HFFc6 (cell line): ENCODE measurements at regions not wholly inside any gene's neighbourhood (a gene's known extent, or its start where the extent isn't known, plus 50 kb on each side); places are given as distances from the start of the nearest gene placed in this dataset.

Source experiments
- DNase-seq: peaks from one replicate; pipeline ENCODE4 v3.0.0-alpha.2; 2018
- H3K27ac Mint-ChIP-seq: 2 replicates; pipeline ENCODE4 v1.8.0; 2020; ENCODE audit warnings: mild to moderate bottlenecking, mixed read lengths
- H3K27me3 Mint-ChIP-seq: 2 replicates; pipeline ENCODE4 v1.8.0; 2021; ENCODE audit warnings: mild to moderate bottlenecking, moderate library complexity, mixed read lengths; ENCODE audit not compliant: insufficient read depth
- H3K36me3 Mint-ChIP-seq: 2 replicates; pipeline ENCODE4 v1.8.0; 2021; ENCODE audit warnings: low read depth, mixed read lengths
- H3K4me1 Mint-ChIP-seq: 2 replicates; pipeline ENCODE4 v1.8.0; 2020; ENCODE audit warnings: low read depth, mixed read lengths
- H3K4me3 Mint-ChIP-seq: 2 replicates; pipeline ENCODE4 v1.8.0; 2020; ENCODE audit warnings: mild to moderate bottlenecking, moderate library complexity, mixed read lengths
- H3K9me3 Mint-ChIP-seq: 2 replicates; pipeline ENCODE4 v1.8.0; 2020; ENCODE audit warnings: mild to moderate bottlenecking, mixed read lengths
- TF ChIP-seq, protein P1 (sequence below): fragments of 200-600 bp; sonication (generic); IDR thresholded peaks from 2 replicates; pipeline ENCODE4 v1.5.0; 2021; ENCODE audit warnings: antibody characterized with exemption, mild to moderate bottlenecking

DNA sequence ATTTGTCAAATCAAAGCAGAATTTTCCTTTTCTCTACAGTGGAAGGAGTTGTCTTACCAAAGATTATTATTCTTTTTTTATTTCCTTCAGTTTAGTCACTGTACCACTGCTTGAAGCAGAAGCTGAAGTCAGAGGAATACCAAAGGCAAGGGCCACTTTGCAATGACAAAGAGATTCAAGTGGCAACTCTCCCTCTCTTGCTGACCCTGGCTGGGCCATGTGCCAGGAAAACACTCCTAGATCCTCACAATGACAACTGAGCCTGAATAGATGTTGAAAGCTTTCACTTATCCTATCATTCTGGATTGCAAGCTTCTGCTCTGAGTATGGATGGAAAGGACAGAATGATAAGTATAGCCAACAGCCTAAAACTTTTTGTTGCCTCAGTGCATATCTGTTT, 618.3 kb downstream of the NR2F1-AS1 start:
- Mint-ChIP-seq H3K4me3 (no peak overlapping the region), H3K9me3 (no peaks in the 10 kb centered on the region), H3K4me1 (no peaks in the 10 kb centered on the region), H3K27me3 (peaks cover 5% of the 10 kb centered on the region; the same call in 1 of the 2 replicates), H3K36me3 (no peaks in the 10 kb centered on the region), H3K27ac (no peak overlapping the region)
- no peak for DNase-seq
- TF ChIP-seq, protein P1, sequence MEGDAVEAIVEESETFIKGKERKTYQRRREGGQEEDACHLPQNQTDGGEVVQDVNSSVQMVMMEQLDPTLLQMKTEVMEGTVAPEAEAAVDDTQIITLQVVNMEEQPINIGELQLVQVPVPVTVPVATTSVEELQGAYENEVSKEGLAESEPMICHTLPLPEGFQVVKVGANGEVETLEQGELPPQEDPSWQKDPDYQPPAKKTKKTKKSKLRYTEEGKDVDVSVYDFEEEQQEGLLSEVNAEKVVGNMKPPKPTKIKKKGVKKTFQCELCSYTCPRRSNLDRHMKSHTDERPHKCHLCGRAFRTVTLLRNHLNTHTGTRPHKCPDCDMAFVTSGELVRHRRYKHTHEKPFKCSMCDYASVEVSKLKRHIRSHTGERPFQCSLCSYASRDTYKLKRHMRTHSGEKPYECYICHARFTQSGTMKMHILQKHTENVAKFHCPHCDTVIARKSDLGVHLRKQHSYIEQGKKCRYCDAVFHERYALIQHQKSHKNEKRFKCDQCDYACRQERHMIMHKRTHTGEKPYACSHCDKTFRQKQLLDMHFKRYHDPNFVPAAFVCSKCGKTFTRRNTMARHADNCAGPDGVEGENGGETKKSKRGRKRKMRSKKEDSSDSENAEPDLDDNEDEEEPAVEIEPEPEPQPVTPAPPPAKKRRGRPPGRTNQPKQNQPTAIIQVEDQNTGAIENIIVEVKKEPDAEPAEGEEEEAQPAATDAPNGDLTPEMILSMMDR, result no peak

DNA sequence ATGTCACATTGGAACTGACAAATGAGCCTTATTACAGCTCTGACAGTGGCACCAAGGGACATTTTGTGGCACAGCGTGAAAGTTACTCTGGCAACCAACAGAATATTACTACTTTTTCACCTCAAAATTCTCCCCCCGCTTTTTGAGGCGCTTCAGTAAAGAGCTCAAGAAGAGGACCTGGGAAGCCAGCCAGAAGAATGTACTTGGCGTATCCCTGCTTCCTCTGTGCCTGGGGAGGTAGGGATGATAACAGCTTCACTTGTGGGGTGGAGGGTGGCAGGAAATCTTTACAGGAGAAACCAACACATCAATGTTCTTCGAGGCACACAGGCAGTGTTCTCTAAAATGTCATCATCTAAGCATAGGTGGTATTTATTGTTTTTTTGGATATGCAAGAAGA, 624.1 kb downstream of the NR2F1-AS1 start:
- no peak for DNase-seq
- peaks cover 4% of the 10 kb centered on the region; the same call in 1 of the 2 replicates for H3K27me3 Mint-ChIP-seq
- TF ChIP-seq, protein P1, result no peak
- H3K27ac Mint-ChIP-seq, result no peak overlapping the region
- peaks cover 9% of the 10 kb centered on the region for H3K9me3 Mint-ChIP-seq
- no peak overlapping the region for H3K4me3 Mint-ChIP-seq
- 0 out of 2 replicates have a peak, but pooled peaks cover 4% of the 10 kb centered on the region for H3K36me3 Mint-ChIP-seq
- H3K4me1 Mint-ChIP-seq, result no peaks in the 10 kb centered on the region

DNA sequence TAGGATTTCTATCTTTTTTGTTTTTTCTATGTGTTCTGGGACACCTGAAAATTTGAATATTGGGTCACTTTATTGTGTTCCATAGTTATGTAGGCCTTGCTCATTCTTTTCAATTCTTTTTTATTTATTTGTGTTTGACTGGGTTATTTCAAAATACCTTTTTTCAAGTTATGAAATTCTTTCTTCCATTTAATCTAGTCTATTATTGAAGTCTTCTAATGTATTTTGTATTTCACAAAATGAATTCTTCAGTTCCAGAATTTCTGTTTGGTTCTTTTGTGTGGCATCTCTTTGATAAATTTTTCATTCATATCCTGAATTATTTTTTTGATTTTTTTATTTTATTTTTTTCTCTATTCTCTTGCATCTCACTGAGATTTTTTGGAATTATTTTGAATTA, 628.8 kb downstream of the NR2F1-AS1 start:
- Mint-ChIP-seq H3K27me3 (no peaks in the 10 kb centered on the region), H3K27ac (no peak overlapping the region), H3K9me3 (peaks cover 32% of the 10 kb centered on the region), H3K4me1 (no peaks in the 10 kb centered on the region), H3K36me3 (peaks cover 4% of the 10 kb centered on the region; the same call in 1 of the 2 replicates), H3K4me3 (no peak overlapping the region)
- DNase-seq, result no peak
- TF ChIP-seq, protein P1, result no peak

DNA sequence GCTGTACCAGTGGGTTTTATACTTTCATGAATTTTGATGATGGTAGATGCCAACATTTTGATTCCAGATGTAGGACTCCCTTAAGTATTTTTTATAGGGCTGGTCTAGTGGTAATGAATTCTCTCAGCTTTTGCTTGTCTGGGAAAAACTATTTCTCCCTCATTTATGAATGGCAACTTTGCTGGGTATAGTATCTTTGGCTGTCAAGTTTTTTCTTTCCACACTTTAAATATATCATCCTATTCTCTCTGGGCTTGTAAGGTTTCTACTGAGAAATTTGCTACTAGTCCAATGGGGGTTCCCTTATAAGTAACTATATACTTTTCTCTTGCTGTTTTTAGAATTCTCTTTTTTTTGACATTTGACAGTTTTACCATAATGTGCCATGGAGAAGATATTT, 629.3 kb downstream of the NR2F1-AS1 start:
- Mint-ChIP-seq H3K4me3 (no peak overlapping the region), H3K9me3 (peaks cover 32% of the 10 kb centered on the region), H3K4me1 (no peaks in the 10 kb centered on the region)

DNA sequence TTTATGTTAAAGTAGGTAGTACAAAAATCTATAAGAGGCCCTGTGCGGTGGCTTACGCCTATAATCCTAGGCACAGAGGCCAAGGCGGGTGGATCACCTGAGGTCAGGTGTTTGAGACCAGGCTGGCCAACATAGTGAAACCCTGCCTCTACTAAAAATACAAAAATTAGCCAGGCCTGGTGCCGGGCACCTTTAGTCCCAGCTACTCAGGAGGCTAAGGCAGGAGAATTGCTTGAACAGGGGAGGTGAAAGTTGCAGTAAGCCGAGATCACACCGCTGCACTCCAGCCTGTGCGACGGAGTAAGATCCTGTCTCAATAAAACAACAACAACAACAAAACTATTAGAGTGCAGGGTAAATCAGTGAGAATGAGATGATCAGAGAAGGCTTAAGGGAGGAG, 634.5 kb downstream of the NR2F1-AS1 start:
- H3K4me3 Mint-ChIP-seq, result no peak overlapping the region

More for the DNA sequence above, 629.3 kb downstream of the NR2F1-AS1 start:
- TF ChIP-seq, protein P1, result no peak
- DNase-seq, result no peak
- Mint-ChIP-seq H3K27ac (no peak overlapping the region), H3K27me3 (no peaks in the 10 kb centered on the region), H3K36me3 (peaks cover 4% of the 10 kb centered on the region; the same call in 1 of the 2 replicates)

More for the DNA sequence above, 634.5 kb downstream of the NR2F1-AS1 start:
- Mint-ChIP-seq H3K27me3 (no peaks in the 10 kb centered on the region), H3K4me1 (peaks cover 18% of the 10 kb centered on the region), H3K27ac (no peak overlapping the region), H3K9me3 (peaks cover 19% of the 10 kb centered on the region), H3K36me3 (no peaks in the 10 kb centered on the region; the same call in 1 of the 2 replicates)
- TF ChIP-seq, protein P1, result no peak
- no peak for DNase-seq
